UCSD-AML1 (cell line): ENCODE measurements at regions not wholly inside any gene's neighbourhood (a gene's known extent, or its start where the extent isn't known, plus 50 kb on each side); places are given as distances from the start of the nearest gene placed in this dataset.

Source experiments
- DNase-seq: peaks from one replicate; lab custom pipeline; 2025; ENCODE audit not compliant: unreplicated experiment; lab: John Stamatoyannopoulos, UW

DNA sequence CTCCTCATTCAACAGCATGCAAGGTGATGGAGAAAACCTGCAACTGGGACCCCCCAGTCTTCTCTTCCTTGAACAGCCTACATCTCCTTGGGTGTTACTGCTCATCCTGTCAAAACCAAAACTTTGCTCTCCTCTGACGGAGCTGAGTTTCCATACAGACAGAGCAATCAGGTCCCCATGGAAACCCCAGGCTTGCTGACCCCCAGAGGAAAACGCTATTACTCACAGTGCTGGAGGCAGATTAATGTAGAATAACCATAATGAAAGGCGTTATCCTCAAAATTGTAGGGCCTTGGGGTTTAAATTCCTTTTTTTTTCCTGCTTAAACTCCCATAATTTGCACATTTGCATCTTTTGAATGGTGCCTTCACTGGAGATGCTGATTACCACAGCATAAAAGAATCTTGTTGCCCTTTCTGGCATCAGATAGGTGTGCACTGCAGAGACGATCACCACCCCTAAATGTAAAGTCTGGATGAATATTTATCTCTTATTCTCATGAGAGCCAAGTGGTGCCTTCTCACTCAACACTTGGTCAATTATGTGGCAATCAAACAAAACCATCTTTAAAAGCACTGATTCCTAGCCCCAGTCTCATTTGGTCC lies 126.3 kb downstream of the MSX2 start:
- DNase-seq, result no peak

DNA sequence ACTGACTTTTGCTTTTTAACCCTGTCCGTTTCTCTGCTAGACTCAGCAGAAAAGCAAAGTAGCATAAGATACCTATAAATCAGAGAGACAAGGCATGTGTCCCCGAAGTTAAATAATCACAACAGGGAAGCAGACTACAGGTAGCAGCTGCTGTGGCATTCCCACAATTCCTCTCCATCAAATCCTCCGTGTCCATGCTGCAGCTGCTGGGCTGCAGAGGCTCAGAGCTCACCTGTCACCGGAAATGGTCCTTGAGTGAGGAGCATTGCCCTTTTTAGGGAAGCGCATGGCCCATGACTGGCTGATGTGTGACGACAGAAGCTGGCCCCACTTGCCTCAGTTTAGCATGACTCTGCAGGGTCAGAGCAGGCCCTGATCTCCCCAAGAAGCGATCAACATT lies 125.0 kb downstream of the MSX2 start:
- DNase-seq, result no peak

DNA sequence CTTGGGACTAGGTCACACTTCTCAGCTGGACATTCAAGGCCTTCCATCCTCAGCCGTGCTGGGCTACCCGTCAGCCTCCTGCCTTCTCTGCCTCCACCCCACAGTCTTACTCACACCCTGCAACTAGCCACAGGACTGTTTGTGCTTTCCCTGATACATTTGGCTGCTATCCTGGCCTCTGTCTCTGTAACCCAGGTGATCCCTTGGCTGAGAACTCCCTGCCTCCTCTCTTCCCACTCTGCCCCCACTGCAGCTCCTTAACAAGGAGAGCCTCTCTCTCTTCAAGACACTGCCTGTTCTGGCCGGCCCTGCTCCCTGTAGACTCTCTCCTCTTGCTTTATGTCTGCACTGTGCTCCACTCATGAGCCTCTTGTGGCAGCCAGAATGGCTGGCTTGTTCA lies 120.6 kb downstream of the MSX2 start:
- DNase-seq, result no peak

DNA sequence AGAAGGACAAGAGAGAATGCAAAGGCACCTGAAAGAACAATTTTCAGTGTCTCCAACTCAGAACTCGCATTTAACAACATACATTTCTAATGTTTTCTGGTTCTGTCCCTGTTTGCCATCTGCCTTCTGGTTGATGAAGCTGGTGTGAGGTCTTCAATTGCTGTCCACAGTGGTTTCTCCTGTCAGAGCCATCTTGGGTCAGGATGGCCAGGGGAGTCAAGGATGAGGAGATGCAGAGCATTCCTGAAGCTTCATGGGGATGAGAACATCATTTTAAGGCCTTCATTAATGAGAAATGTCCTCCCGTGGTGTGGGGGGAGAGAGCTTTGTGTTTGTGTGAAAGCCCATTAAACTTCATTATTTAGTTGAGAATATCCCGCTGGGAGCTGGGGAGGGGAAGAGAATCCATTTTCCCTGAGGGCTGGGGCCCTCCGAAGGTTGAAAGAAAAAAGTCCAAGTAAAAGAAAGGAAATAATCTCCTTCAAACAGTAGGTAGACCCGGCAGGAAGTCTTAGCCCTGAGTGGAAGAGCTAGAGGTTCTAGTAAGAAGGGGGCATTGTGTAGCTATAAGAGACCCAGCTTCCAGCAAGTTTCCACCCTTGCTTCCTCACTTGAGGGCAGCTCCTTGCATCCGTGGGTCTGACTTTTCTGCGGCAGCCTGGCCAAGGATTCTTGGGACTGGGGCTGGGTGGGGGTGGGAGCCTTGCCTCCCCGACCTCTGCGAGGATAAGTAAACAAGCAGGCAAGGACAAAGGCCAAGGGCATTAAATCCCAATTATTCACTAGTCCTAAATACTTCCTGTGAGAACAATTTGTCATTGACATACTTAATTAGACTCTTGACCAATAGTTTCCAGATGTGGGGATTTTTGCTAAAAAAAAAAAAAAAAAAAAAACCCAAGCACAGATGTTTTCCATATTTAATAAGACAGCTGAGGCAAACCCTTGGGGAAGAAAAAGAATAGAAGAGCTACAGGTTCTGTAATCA lies 119.2 kb downstream of the MSX2 start:
- DNase-seq, result no peak

DNA sequence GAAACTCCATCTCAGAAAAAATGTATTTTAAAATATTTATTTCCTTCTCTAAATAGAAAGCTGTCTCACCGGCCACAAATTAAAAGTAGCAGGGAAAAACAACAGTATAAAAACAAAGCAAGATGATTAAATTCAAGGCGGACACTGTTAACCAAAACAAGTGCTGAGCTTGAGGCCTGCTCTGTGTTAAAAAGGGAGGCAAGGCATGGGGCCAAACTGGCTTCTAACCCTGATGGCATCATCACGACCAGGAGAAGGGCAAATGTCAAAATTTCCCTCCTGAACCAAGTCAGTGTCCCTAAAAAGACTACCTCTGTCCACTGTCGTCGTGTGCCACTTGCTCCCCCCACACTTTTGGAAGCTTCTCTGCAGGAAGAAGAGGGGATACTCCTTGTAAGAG lies 116.1 kb downstream of the MSX2 start:
- DNase-seq, result no peak

DNA sequence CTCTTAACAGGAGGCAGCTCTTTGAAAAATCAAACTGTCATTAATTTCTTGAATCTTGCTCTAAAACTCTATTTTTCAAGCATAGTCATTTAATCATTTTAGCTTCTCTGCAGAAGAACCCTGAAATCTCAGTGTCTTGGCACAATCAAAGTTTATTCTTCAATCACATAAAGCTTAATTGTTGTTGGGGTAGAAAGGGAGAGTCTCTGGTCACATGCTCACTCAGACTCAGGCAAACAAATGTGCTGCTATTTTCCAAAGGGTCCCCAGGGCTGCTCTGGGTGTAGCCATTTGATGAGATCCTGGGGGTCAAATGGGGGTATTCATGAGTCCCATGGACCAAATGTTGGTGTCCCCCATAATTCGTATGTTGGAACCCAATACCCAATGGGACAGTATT lies 114.8 kb downstream of the MSX2 start:
- DNase-seq, result no peak

DNA sequence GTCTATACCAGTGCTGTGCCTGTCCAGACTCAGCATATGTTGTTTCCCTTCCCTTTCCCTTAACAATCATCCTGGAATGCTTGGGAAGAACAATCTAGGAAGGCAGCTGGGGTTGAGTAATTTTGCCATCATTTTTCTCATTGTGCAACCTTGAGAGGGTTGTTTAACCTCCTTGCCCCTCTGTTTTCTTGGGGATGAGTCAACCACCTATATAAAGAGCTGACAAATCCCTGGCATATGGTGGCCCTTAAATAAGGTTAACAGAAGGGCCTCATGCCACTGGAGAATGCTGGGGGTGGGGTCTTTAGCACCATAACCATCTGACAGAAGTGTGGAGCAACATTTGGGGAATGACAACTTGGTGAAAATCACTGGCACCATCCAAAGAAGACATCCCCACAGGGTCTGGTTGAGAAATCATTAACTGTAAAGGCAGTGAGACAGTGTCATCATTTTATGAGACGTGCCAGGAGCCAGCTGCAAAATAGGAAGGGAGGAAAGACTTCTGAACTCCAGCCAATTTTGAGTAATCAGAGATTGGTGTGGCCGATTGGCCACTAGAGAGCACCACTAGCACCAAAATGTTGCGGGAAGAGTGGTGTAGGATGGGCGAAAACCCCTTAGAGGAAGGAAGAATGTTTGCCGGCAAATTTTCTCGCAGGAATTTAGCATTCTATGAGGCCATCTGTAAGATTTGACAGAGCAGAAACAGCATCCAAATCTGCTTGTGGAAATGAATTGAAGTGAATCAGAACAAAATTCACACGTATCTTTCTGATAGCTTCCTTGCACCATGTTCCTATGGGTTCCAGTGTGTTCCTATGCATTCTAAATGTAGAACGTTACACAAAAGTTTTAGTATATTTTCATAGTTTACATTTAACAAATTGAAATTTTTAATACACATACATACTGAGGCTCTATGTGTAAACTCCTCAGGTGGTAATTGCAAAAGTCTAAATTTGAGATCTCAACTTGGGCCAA lies 113.8 kb downstream of the MSX2 start:
- no peak for DNase-seq

DNA sequence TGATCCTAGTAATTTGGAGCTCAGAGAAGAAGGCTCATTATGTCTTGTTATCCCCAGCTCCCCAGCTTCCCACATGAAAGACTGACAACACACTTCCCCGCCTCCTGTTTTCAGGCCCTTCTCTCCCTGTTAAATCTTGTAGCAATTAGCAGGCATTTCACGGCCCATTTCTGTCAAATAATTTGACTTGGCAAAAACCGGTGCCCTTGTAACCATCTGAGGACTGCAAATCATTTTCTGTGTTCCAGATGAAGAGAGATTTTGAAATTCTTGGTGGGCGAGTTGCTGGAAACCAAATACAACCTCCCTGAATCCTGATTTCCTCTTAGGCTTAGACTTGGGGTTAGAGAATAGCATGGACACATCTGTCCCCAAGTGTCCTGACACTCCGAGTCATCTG lies 109.7 kb downstream of the MSX2 start:
- no peak for DNase-seq

DNA sequence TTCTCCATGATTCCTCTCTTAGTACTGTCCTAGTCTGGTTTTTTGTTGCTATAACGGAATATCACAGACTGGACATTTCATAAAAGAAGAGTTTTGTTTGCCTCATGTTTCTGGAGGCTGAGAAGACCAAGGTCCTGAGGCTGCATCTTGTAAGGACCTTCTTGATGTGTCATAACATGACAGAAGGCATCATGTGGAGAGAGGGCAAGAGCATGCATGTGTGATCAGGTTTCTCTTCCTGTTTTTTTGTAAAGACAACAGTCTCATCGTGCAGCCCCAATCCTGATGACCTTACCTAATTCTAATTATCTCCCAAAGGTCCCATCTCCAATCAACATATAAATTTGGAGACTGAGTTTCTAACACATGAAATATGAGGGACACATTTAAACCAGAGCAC lies 108.4 kb downstream of the MSX2 start:
- DNase-seq, result no peak

DNA sequence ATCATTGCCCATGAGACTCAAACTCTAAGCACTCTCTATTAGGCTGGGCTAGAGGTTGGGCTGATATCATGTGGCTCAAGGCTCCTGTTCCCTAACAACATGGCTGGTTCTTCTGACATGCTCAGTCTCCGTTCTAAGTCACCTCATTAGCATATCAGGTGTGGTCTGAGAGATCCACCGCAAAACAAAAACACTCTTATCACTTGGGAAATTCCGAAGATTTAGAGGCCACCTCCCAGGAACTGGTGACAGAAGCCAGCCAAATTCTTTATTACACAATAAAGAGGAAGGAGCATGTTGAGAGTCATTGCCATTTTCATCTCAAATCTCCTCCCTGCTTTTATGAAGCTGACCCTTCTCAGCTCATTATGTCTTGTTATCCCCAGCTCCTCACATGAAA lies 107.6 kb downstream of the MSX2 start:
- DNase-seq, result no peak

DNA sequence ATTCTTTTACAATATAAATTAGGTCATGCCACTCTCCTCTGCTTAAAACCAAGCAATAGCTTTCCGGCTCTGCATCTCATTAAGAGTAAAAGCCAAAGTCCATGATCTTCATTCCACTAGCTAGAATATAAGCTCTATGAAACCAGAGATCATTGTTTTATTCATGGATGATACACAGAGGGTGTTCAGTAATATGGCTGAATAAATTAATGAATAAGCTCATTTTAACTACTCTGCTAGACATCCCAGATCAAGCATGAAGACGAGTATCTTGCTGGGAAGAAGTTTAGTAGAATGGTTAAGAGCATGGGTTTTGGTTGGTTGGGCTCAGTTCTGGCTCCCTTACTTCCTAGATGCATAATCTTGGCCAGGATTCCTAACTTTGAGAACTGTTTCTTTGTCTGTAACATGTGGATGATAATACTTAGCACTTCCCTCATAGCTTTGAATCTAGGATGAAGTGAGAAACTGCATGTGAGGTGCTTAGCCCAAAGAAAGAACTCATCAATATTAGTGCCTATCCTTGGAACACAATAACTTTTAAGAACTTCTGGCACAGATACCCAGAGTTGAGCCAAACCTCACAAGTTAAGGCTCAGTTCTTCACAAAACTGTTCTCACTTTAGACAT lies 106.8 kb downstream of the MSX2 start:
- DNase-seq, result no peak

DNA sequence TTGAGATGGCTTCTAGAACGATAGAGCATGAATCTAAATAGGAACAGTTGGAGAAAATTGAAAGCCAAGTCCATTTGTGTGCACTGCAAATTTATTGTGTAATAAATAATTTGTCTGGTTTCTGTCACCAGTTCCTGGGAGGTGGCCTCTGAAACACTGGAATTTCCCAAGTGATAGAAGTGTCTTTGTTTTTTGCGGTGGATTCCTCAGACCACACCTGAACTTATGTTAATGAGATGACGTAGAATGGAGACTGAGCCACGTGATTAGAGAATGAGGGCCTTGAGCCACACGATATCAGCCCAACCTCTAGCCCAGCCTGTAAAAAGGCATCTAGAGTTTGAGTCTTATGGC lies 105.1 kb downstream of the MSX2 start:
- DNase-seq, result no peak

DNA sequence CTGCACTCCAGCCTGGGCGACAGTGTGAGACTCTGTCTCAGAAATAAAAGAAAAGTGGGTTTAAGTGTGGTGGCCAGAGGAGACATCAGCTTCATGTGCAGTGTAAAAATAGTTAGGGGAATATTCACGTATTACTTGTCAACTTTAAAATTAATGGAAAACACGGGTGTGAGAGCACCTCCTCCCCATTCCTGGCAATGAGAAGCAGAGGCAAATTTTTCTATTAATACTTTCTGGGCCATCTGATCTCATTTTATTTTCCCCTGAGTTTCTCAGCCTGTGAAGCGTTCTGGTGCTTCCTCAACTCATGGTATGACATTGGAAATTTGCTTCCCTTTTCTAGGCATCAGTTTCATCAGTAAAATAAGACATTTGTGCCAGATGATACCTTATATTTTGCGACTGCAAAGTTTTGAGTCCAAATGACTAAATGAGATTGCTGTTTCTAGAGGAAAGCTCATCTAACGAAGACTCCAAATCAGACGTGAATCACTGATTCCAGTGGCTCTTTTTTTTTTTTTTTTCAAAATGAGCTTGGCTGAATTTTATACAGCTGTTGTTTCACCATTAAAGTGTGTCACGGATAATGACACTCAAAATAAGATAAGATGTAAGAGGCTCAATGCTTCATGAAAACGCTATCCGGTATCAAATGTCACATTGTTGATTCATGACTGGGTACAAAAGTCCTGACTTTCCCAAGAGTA lies 104.6 kb downstream of the MSX2 start:
- no peak for DNase-seq

DNA sequence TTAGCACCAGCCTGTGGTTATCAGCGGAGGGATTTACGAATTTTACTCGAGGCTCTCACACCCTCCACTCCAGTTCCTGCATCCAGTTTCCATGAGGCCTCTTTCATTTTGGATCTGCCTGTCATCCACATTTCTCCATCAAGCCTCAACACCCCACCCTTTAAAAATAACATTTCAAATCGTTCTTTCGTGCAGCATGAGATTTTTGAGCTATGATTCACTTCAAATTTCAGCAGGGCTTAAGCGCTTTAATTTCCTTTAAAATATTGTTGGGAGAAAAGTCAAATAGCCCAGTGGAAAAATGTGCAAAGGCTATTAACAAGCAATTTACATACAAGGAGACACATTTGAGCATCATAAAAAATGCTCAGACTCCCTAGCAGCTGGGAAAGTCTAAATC lies 103.2 kb downstream of the MSX2 start:
- DNase-seq, result no peak

DNA sequence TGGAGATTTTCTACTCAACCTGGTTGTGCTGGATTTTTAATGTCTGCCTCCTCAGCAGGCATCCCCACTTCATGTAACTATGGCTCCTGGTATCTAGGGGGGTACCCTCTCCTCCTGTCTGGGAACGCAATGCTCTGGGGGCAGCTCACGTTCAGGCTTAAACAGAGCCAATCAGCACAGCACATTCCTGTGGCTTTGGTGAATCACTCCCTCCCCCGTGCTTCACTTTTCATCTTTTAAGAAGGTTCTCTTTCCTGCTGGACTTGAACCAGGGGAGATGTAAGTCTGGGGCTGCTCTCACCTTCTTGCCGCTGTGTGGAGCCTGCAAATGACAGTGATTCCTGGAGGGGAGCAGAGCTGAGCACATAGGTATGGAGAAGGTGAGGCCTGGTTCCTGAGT lies 101.2 kb downstream of the MSX2 start:
- no peak for DNase-seq

DNA sequence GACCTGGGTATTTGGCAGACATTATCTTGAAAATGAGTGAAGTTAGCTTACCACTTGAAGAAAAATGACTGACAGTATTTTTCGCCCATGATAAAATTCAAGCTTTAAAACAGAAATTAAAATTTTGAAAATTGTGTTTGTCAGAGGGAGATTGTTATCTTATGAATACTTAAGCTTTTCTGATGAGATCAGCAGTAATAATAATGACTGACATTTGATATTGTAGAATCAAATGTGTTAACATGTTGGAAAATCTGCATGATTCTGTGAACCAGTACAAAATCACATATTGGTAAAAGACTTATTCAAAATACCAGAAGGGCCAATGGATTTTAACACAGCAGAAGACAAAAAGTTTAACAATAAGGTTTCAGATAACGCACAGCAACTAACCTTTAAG lies 94.0 kb downstream of the MSX2 start:
- DNase-seq, result no peak

DNA sequence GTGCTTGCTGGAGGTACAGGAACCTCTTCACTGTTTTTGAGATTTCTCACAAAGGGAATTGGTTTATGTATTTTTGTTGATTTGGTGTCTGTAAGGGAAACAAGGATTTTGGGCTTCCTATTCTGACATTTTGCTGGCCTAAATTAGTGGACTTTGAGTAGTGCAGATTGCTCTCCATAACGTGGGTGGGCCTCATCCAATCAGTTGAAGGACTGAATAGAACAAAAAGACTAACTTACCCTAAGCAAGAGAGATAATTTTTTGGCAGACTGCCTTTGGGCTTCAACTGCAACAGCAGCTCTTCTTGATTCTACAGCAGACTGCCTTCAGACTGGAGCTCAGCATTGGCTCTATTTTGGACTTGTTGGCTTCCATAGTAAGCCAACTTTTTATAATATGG lies 93.2 kb downstream of the MSX2 start:
- DNase-seq, result no peak

DNA sequence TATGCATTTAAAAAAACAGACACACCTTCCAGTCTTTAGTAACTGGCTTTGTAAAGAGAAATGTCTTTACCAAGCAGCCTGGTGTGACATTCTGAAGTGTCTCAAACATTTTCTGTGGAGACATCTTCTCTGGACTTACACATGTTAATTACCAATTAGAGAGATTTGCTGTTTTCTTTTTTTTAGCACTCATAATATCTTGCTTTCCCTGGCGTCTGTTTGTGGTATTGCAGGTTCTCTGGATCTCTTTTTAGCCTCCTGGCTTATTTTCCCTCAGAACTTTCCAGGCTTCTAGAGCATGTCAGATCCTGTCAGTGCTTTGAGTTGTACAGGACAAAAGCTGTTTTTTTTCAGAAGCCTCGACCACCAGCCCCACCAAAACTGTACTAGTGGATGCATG lies 92.5 kb downstream of the MSX2 start:
- no peak for DNase-seq

DNA sequence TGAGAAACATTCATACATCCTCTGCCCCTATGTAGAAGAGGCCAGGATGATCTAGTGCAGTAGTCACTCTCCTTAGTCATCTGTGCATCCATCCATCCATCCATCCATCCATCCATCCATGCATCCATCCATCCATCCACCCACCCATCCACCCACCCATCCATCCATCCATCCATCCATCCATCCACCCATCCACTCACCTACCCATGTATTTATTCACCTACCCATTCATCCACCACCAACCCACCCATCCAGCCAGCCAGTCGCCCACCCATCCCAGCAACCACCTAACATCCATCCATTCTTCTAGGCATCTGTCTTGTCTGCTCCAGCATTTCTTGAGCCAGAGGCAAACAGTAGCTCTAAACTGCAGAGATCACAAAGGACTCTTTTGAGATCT lies 87.1 kb downstream of the MSX2 start:
- DNase-seq, result no peak

DNA sequence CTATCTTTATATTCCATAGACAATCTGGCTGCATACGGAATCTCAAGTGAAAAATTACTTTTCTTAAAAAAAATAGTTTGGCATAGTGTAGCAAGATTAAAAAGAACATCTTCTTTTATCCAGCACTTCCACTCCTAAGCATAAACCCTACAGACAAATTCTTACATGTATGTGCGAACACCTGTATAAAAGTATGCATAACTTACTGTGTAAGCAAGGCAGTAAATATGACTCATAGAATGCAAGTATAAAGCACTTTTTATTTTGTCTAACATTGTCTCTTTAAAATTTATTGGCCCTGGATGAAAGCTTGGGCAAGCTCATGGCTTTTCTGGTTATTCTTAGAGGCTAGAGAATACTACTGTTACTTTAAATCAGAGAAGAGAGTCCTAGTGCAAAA lies 86.4 kb downstream of the MSX2 start:
- no peak for DNase-seq
